Activated naive CD4-positive, alpha-beta T cell treated with anti-CD3 and anti-CD28 coated beads, Interleukin-2, amount 10 ng/mL, durations not matched to agents 7 days and 5 days (primary cell): ENCODE measurements at regions not wholly inside any gene's neighbourhood (a gene's known extent, or its start where the extent isn't known, plus 50 kb on each side); places are given as distances from the start of the nearest gene placed in this dataset.
"Not testable (repeated sequence)": the region's sequence is repeated elsewhere in the genome, so short reads cannot be mapped to it uniquely, and the experiment has no call there.

Experiments used
- CTCF ChIA-PET: fragments of 350-600 bp; sonication (Branson Sonifier 250); formaldehyde crosslinking; loops from one replicate; lab custom pipeline; 2021; ENCODE audit warnings: antibody characterized with exemption; lab: Charles Lee
- DNase-seq: peaks from one replicate; pipeline ENCODE4 v3.0.0-alpha.2; 2020
- H3K27ac Mint-ChIP-seq: one replicate; pipeline ENCODE4 v1.8.0; 2021; ENCODE audit warnings: mild to moderate bottlenecking, moderate library complexity, mixed read lengths
- H3K27me3 Mint-ChIP-seq: one replicate; pipeline ENCODE4 v1.8.0; 2021; ENCODE audit warnings: mild to moderate bottlenecking, mixed read lengths
- H3K36me3 Mint-ChIP-seq: one replicate; pipeline ENCODE4 v1.8.0; 2021; ENCODE audit warnings: mixed read lengths
- H3K4me1 Mint-ChIP-seq: one replicate; pipeline ENCODE4 v1.8.0; 2021; ENCODE audit warnings: mixed read lengths
- H3K4me3 Mint-ChIP-seq: one replicate; pipeline ENCODE4 v1.8.0; 2021; ENCODE audit warnings: mild to moderate bottlenecking, moderate library complexity, mixed read lengths
- H3K9me3 Mint-ChIP-seq: one replicate; pipeline ENCODE4 v1.8.0; 2021; ENCODE audit warnings: mixed read lengths

GRCh38 chr5:27900761-27901160, 862.4 kb upstream of the CDH9 start:
- CTCF ChIA-PET, result no interaction called here
- no peak overlapping the region for H3K4me3 Mint-ChIP-seq

DNA sequence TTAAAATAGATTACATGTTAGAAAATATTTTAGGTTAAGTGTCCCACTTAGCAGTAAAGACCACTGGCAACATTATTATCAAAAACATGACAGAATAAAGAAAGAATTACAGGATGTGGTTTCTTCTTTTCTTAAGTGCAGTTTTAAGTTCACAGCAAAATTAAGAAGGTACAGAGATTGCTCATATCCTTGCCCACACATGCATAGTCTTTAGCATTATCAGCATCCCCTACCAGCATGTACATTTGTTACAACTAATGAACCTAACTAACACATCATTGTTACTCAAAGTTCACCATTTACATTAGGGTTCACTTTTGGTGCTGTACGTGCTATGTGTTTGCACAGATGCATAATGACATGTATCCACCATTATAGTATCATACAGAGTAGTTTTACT, 837.7 kb upstream of the CDH9 start:
- DNase-seq, result no peak
- CTCF ChIA-PET, result no interaction called here
- Mint-ChIP-seq H3K36me3 (no peaks in the 10 kb centered on the region), H3K27ac (no peak overlapping the region), H3K27me3 (no peaks in the 10 kb centered on the region), H3K4me1 (no peaks in the 10 kb centered on the region), H3K4me3 (no peak overlapping the region), H3K9me3 (peaks cover 18% of the 10 kb centered on the region)

More at GRCh38 chr5:27900761-27901160, 862.4 kb upstream of the CDH9 start:
- Mint-ChIP-seq H3K4me1 (no peaks in the 10 kb centered on the region), H3K9me3 (peaks cover 14% of the 10 kb centered on the region), H3K27ac (no peak overlapping the region), H3K27me3 (no peaks in the 10 kb centered on the region), H3K36me3 (no peaks in the 10 kb centered on the region)
- DNase-seq, result no peak

- Mint-ChIP-seq H3K27me3 (no peaks in the 10 kb centered on the region), H3K27ac (no peak overlapping the region)
- CTCF ChIA-PET, result no interaction called here
These were observed 836.8 kb upstream of the CDH9 start for GRCh38 chr5:27875148-27875547.

DNA sequence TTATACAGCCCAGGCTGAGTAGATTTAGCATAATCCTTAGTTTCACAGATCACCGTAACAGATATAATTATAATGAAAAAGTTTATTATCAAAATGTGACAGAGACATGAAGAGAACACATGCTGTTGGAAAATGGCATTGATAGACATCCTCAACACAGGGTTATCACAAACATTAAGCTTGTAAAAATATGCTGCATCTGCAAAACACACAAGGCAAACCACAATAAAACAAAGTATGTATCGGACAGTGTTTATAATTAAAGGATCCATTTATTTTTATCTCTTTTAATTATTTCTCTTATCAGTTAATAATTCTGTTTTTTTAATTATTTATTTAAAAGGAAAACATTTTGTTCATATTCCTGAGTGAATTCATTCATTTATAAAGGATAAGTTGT, 829.9 kb upstream of the CDH9 start:
- H3K27ac Mint-ChIP-seq, result no peak overlapping the region
- DNase-seq, result no peak
- H3K36me3 Mint-ChIP-seq, result no peaks in the 10 kb centered on the region
- CTCF ChIA-PET, result no interaction called here
- H3K9me3 Mint-ChIP-seq, result peaks cover 22% of the 10 kb centered on the region
- no peaks in the 10 kb centered on the region for H3K4me1 Mint-ChIP-seq
- H3K27me3 Mint-ChIP-seq, result no peaks in the 10 kb centered on the region
- no peak overlapping the region for H3K4me3 Mint-ChIP-seq

More at GRCh38 chr5:27875148-27875547, 836.8 kb upstream of the CDH9 start:
- DNase-seq, result no peak
- Mint-ChIP-seq H3K9me3 (peaks cover 16% of the 10 kb centered on the region), H3K4me1 (no peaks in the 10 kb centered on the region), H3K4me3 (no peak overlapping the region), H3K36me3 (no peaks in the 10 kb centered on the region)

GRCh38 chr5:27855491-27855890, 817.1 kb upstream of the CDH9 start:
- no peak for DNase-seq
- H3K9me3 Mint-ChIP-seq, result peaks cover 20% of the 10 kb centered on the region
- H3K36me3 Mint-ChIP-seq, result no peaks in the 10 kb centered on the region
- H3K4me1 Mint-ChIP-seq, result no peaks in the 10 kb centered on the region
- no peak overlapping the region for H3K27ac Mint-ChIP-seq
- no peaks in the 10 kb centered on the region for H3K27me3 Mint-ChIP-seq
- no peak overlapping the region for H3K4me3 Mint-ChIP-seq
- CTCF ChIA-PET, result no interaction called here

GRCh38 chr5:27854243-27854852, 816.0 kb upstream of the CDH9 start:
- H3K27ac Mint-ChIP-seq, result no peak overlapping the region
- DNase-seq, result no peak
- H3K36me3 Mint-ChIP-seq, result no peaks in the 10 kb centered on the region
- no peaks in the 10 kb centered on the region for H3K27me3 Mint-ChIP-seq
- H3K9me3 Mint-ChIP-seq, result peaks cover 15% of the 10 kb centered on the region
- CTCF ChIA-PET, result no interaction called here
- no peak overlapping the region for H3K4me3 Mint-ChIP-seq
- H3K4me1 Mint-ChIP-seq, result no peaks in the 10 kb centered on the region

DNA sequence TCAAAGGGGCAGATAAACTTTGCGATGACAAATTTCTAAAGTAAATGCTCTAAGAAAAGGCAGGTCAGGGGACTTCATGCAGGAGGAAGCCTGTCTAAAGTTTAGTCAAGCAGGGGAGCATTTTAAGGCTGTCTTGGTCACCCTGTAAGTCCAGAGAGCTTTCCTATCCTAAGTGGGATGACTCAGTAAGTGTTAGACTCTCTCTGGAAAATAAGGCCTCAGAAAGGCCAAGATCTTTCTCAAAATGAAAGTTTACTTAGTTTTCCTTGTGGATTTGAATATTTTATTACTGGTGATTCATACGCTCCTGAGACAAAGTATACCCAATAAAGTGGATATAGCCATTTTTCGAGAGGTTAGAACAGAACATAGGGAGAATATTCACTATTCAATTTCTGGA, 806.9 kb upstream of the CDH9 start:
- peaks cover 34% of the 10 kb centered on the region for H3K9me3 Mint-ChIP-seq
- DNase-seq, result no peak
- no peak overlapping the region for H3K4me3 Mint-ChIP-seq
- H3K36me3 Mint-ChIP-seq, result no peaks in the 10 kb centered on the region
- CTCF ChIA-PET, result no interaction called here
- no peaks in the 10 kb centered on the region for H3K4me1 Mint-ChIP-seq
- no peak overlapping the region for H3K27ac Mint-ChIP-seq
- H3K27me3 Mint-ChIP-seq, result no peaks in the 10 kb centered on the region

- CTCF ChIA-PET, H3K36me3 Mint-ChIP-seq: not testable (repeated sequence)
These were observed 798.3 kb upstream of the CDH9 start for GRCh38 chr5:27836704-27837103.

GRCh38 chr5:27832886-27833285, 794.5 kb upstream of the CDH9 start:
- peaks cover 14% of the 10 kb centered on the region for H3K9me3 Mint-ChIP-seq
- H3K27ac Mint-ChIP-seq, result no peak overlapping the region
- H3K4me3 Mint-ChIP-seq, result no peak overlapping the region
- DNase-seq, result no peak
- H3K36me3 Mint-ChIP-seq, result no peaks in the 10 kb centered on the region
- CTCF ChIA-PET, result no interaction called here
- H3K27me3 Mint-ChIP-seq, result no peaks in the 10 kb centered on the region
- no peaks in the 10 kb centered on the region for H3K4me1 Mint-ChIP-seq

More at GRCh38 chr5:27836704-27837103, 798.3 kb upstream of the CDH9 start:
- DNase-seq, H3K27ac Mint-ChIP-seq, H3K27me3 Mint-ChIP-seq, H3K4me1 Mint-ChIP-seq, H3K4me3 Mint-ChIP-seq: not testable (repeated sequence)
- peaks cover 21% of the 10 kb centered on the region for H3K9me3 Mint-ChIP-seq

DNA sequence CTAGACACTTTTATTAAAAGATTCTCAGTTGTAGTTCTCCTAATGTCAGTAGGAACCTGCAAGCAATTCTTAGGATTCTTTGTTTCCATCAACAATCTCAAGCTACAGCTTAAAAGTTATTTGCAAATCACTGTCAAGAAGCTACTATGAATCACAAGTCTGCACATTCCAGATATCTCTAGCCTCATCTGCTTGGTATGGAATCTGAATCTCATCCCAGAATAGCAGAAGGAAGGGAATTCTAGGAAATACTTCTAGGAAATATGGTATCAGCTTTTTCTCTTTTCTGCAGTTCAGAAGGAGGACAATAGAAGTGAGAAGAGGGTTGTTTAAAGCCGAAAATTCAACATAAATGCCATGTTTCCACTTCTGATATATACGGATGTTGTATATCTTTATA, 792.2 kb upstream of the CDH9 start:
- Mint-ChIP-seq H3K27me3 (no peaks in the 10 kb centered on the region), H3K4me3 (no peak overlapping the region), H3K27ac (no peak overlapping the region), H3K9me3 (peaks cover 3% of the 10 kb centered on the region), H3K4me1 (no peaks in the 10 kb centered on the region), H3K36me3 (no peaks in the 10 kb centered on the region)
- CTCF ChIA-PET, result no interaction called here
- DNase-seq, result no peak

DNA sequence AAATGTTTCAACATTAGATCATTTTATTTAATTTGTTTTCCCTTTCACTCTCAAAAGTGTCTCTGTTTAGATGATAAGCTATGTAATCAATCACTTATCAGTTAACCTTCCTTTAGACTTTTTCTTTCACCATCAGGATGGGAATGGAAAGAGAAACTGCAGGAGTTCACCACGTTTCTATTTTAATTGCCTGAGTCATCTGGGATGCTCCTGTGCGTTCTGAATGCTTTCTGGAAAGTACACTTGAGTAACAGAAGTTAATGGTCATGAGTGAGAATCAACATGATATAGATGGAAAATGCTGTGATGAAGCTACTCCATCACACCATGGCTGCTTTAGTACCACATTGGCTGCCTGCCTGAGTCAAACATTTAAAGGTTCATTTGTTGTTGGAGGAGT, 783.3 kb upstream of the CDH9 start:
- peaks cover 9% of the 10 kb centered on the region for H3K9me3 Mint-ChIP-seq
- no peak for DNase-seq
- no peaks in the 10 kb centered on the region for H3K27me3 Mint-ChIP-seq
- no peaks in the 10 kb centered on the region for H3K36me3 Mint-ChIP-seq
- no peaks in the 10 kb centered on the region for H3K4me1 Mint-ChIP-seq
- CTCF ChIA-PET, result no interaction called here
- no peak overlapping the region for H3K27ac Mint-ChIP-seq
- no peak overlapping the region for H3K4me3 Mint-ChIP-seq

DNA sequence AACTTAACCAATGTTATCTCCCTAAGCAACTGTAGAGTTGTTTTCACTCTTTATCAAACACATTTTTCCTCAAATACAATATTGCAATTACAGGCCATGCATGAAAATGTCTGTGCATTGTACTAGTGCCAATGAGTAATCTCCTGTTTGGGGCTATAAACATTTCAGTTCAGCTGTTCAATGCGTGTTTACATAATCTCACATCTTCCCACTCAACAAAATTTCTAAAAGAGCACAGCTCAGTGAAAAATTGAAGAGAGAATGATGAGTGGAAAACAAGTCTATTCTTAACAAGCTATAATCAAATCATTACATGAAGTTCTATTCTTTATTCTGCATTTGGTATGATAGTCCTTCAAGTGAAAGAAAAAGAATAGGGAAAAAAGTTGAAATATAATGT, 780.5 kb upstream of the CDH9 start:
- Mint-ChIP-seq H3K4me1 (no peaks in the 10 kb centered on the region), H3K4me3 (no peak overlapping the region), H3K9me3 (peaks cover 11% of the 10 kb centered on the region), H3K27me3 (no peaks in the 10 kb centered on the region), H3K36me3 (no peaks in the 10 kb centered on the region), H3K27ac (no peak overlapping the region)
- DNase-seq, result no peak
- CTCF ChIA-PET, result no interaction called here

DNA sequence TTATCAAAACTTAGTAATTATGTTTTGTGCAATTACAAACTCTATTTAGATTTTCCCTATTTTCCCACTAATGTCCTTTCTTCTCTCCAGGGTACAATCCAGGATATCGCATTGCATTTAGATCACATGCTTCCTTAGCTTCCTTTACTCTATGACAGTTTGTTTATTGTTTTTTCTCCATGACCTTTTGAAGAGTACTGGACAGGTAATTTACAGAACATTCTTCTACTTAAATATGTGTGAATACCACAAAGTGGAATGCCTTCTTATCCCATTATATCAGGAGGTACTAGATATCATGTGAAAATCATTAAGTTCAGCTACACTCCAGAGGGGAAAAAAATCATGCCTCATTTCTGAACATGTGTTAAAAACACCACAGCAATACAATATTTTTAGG, 776.6 kb upstream of the CDH9 start:
- H3K36me3 Mint-ChIP-seq, result no peaks in the 10 kb centered on the region

DNA sequence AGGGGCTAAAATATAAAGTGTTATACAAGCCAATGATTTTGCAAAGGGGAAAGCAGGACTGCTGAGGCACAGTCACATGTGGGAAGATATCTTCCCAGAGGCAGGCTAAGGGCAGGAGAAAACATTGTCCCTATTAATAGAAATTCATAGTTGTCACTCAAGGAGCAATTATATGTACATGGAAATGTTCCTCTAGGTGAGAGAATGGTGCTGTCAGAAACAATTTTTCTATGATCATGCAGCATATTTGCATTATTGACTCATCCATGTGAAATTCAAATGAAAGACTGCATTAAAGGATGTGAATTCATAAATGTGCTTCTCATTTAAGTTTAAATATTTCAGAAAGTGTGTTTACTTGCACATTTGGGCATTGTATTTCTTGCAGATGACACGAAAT, 775.9 kb upstream of the CDH9 start:
- H3K4me3 Mint-ChIP-seq, result no peak overlapping the region
- no peak overlapping the region for H3K27ac Mint-ChIP-seq
- no peaks in the 10 kb centered on the region for H3K36me3 Mint-ChIP-seq
- CTCF ChIA-PET, result no interaction called here
- DNase-seq, result no peak
- peaks cover 12% of the 10 kb centered on the region for H3K9me3 Mint-ChIP-seq
- H3K27me3 Mint-ChIP-seq, result no peaks in the 10 kb centered on the region
- no peaks in the 10 kb centered on the region for H3K4me1 Mint-ChIP-seq

More for the DNA sequence above, 776.6 kb upstream of the CDH9 start:
- CTCF ChIA-PET, result no interaction called here
- Mint-ChIP-seq H3K9me3 (peaks cover 15% of the 10 kb centered on the region), H3K27ac (no peak overlapping the region), H3K4me1 (no peaks in the 10 kb centered on the region), H3K4me3 (no peak overlapping the region), H3K27me3 (no peaks in the 10 kb centered on the region)
- no peak for DNase-seq

DNA sequence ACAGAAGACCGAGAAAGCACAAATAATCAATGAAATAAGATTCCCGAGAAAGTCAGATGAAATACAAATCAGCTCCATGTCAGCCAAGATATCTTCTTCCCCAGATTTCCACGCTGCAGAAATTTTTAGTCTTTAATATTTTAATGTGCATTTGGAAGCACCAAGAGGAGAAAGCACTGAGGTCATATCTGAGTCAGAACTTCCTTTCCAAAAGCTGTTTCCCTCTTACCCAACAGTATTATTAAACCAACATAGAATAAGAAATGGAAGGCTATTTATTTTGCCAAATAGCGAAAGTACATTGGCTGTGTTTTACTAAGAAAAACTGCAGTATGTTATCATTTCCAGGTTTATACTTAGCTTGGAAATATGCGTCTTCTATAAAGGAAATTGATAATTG, 772.1 kb upstream of the CDH9 start:
- no peak for DNase-seq
- CTCF ChIA-PET, result no interaction called here
- Mint-ChIP-seq H3K27ac (no peak overlapping the region), H3K9me3 (peaks cover 7% of the 10 kb centered on the region), H3K4me1 (no peaks in the 10 kb centered on the region), H3K36me3 (no peaks in the 10 kb centered on the region), H3K27me3 (no peaks in the 10 kb centered on the region), H3K4me3 (no peak overlapping the region)

- Mint-ChIP-seq H3K4me1 (no peaks in the 10 kb centered on the region), H3K36me3 (no peaks in the 10 kb centered on the region), H3K27me3 (no peaks in the 10 kb centered on the region), H3K9me3 (peaks cover 17% of the 10 kb centered on the region), H3K27ac (no peak overlapping the region), H3K4me3 (no peak overlapping the region)
- no peak for DNase-seq
- CTCF ChIA-PET, result no interaction called here
These were observed 758.8 kb upstream of the CDH9 start for GRCh38 chr5:27797220-27797619.
